PC-9 (cell line): ENCODE measurements at regions not wholly inside any gene's neighbourhood (a gene's known extent, or its start where the extent isn't known, plus 50 kb on each side); places are given as distances from the start of the nearest gene placed in this dataset.

Experiments
- BruUV-seq: library from RNA; stranded (reverse); fragments of 400-500 nt; replicated peaks from 2 replicates; lab custom pipeline; 2021; lab: Mats Ljungman, UMichigan
- CTCF ChIA-PET: fragments of 300-600 bp; sonication (Branson Sonifier 250); formaldehyde crosslinking; loops from one replicate; lab custom pipeline; 2022; ENCODE audit warnings: antibody characterized with exemption; lab: Charles Lee
- POLR2A ChIA-PET: fragments of 300-600 bp; sonication (Branson Sonifier 250); formaldehyde crosslinking; loops from one replicate; lab custom pipeline; 2022; ENCODE audit warnings: antibody characterized with exemption; ENCODE audit not compliant: unreplicated experiment; lab: Charles Lee
- DNase-seq, 2 experiments: peaks; one replicate each; pipeline versions ENCODE4 v3.0.0 to v3.0.0-alpha.2; 2015 to 2022; ENCODE audit warnings: mixed read lengths in 1 of 2
- H2AFZ ChIP-seq: fragments of 200-600 bp; sonication (generic); 2 replicates; pipeline ENCODE4 v1.8.1; 2017; ENCODE audit warnings: antibody characterized with exemption
- H3F3A ChIP-seq: fragments of 200-600 bp; sonication (generic); 2 replicates; pipeline ENCODE4 v1.8.1; 2017; ENCODE audit warnings: antibody characterized with exemption, mild to moderate bottlenecking, low read depth; ENCODE audit not compliant: insufficient read depth
- H3K27ac ChIP-seq: fragments of 200-600 bp; sonication (generic); 2 replicates; pipeline ENCODE4 v1.6.1; 2016; ENCODE audit warnings: mixed run types
- H3K27me3 ChIP-seq: fragments of 200-600 bp; sonication (generic); 2 replicates; pipeline ENCODE4 v1.6.1; 2016; ENCODE audit warnings: low read depth, mixed run types; ENCODE audit not compliant: insufficient read depth
- H3K36me3 ChIP-seq: fragments of 200-600 bp; sonication (generic); 2 replicates; pipeline ENCODE4 v1.6.1; 2016; ENCODE audit warnings: low read depth, mixed run types
- H3K4me1 ChIP-seq: fragments of 200-600 bp; sonication (generic); replicated peaks from 2 replicates; pipeline ENCODE4 v1.6.1; 2016; ENCODE audit warnings: mixed run types; ENCODE audit not compliant: insufficient read depth
- H3K4me2 ChIP-seq: fragments of 200-600 bp; sonication (generic); 2 replicates; pipeline ENCODE4 v1.6.1; 2017; ENCODE audit warnings: mixed run types
- H3K4me3 ChIP-seq: fragments of 200-600 bp; sonication (generic); 2 replicates; pipeline ENCODE4 v1.6.1; 2016; ENCODE audit warnings: mixed run types
- H3K79me2 ChIP-seq: fragments of 200-600 bp; sonication (generic); 2 replicates; pipeline ENCODE4 v1.6.1; 2017; ENCODE audit warnings: low read depth, mixed run types
- H3K9me2 ChIP-seq: fragments of 200-600 bp; sonication (generic); 2 replicates; pipeline ENCODE4 v1.8.1; 2017; ENCODE audit warnings: mild to moderate bottlenecking; ENCODE audit not compliant: insufficient read depth
- H3K9me3 ChIP-seq: fragments of 200-600 bp; sonication (generic); 2 replicates; pipeline ENCODE4 v1.8.1; 2016; ENCODE audit warnings: low read depth; ENCODE audit not compliant: insufficient read depth
- H4K20me1 ChIP-seq: fragments of 200-600 bp; sonication (generic); 2 replicates; pipeline ENCODE4 v1.8.1; 2017; ENCODE audit not compliant: insufficient read depth
- CTCF ChIP-seq: fragments of 200-600 bp; sonication (generic); conservative IDR thresholded peaks from 2 replicates; pipeline ENCODE4 v1.6.1; 2017; ENCODE audit warnings: mixed run types, antibody characterized with exemption, mild to moderate bottlenecking, moderate library complexity
- EZH2 ChIP-seq: fragments of 200-600 bp; sonication (generic); IDR thresholded peaks from 2 replicates; pipeline ENCODE4 v1.8.0; 2017; ENCODE audit warnings: antibody characterized with exemption, low read depth
- intact Hi-C: fragments of 100-400 bp; cut with micrococcal nuclease; formaldehyde crosslinking; loops from one replicate; pipeline ENCODE4 v1.10.0; 2022; ENCODE audit not compliant: unreplicated experiment

- H3K4me3 ChIP-seq: no peak overlapping the region
- no peaks in the 10 kb centered on the region for H3K36me3 ChIP-seq
- H3K27me3 ChIP-seq: peaks cover 65% of the 10 kb centered on the region
- intact Hi-C loops: no loop called here
- H4K20me1 ChIP-seq: no peaks in the 10 kb centered on the region
- H3F3A ChIP-seq: no peaks in the 10 kb centered on the region
- no peak overlapping the region for H2AFZ ChIP-seq
- ChIA-PET POLR2A (interaction anchor here (0.7 kb wide), 1 partner anchor 49 kb away, joined by 3 read pairs; no protein-coding TSS in a partner anchor), CTCF (no interaction called here)
- H3K9me2 ChIP-seq: no peaks in the 10 kb centered on the region
- no peaks in the 10 kb centered on the region for H3K4me1 ChIP-seq
- H3K79me2 ChIP-seq: no peaks in the 10 kb centered on the region
- TF ChIP-seq EZH2 (no peak), CTCF (no peak)
- no peak overlapping the region for H3K4me2 ChIP-seq
- DNase-seq: no peak
- H3K27ac ChIP-seq: no peak overlapping the region
- no TSS peak for BruUV-seq
- H3K9me3 ChIP-seq: no peaks in the 10 kb centered on the region
Observed at GRCh38 chr22:22184277-22184807, 60.2 kb upstream of the VPREB1 start.

- TF ChIP-seq EZH2: no peak
- no peak for TF ChIP-seq CTCF
- Histone ChIP-seq H3K9me2 (no peaks in the 10 kb centered on the region), H3K4me2 (no peak overlapping the region), H3F3A (no peaks in the 10 kb centered on the region), H4K20me1 (no peaks in the 10 kb centered on the region), H3K79me2 (no peaks in the 10 kb centered on the region), H3K27me3 (peaks cover 74% of the 10 kb centered on the region), H2AFZ (no peak overlapping the region), H3K27ac (no peak overlapping the region), H3K9me3 (no peaks in the 10 kb centered on the region), H3K4me1 (no peaks in the 10 kb centered on the region), H3K4me3 (no peak overlapping the region), H3K36me3 (no peaks in the 10 kb centered on the region)
- no peak for DNase-seq
- BruUV-seq: no TSS peak
- intact Hi-C loops: no loop called here
- ChIA-PET CTCF (no interaction called here), POLR2A (interaction anchor here (0.6 kb wide), 1 partner anchor 31 kb away, joined by 4 read pairs; no protein-coding TSS in a partner anchor)
Observed at GRCh38 chr22:22182990-22183264, 61.7 kb upstream of the VPREB1 start.

GRCh38 chr22:22182218-22182989 lies 62.2 kb upstream of the VPREB1 start:
- DNase-seq: no peak
- TF ChIP-seq CTCF (no peak), EZH2 (no peak)
- Histone ChIP-seq H3F3A (no peaks in the 10 kb centered on the region), H3K9me3 (no peaks in the 10 kb centered on the region), H2AFZ (no peak overlapping the region), H3K9me2 (no peaks in the 10 kb centered on the region), H3K36me3 (no peaks in the 10 kb centered on the region), H3K4me3 (no peak overlapping the region), H3K27me3 (peaks cover 74% of the 10 kb centered on the region), H3K27ac (no peak overlapping the region), H3K4me2 (no peak overlapping the region), H3K79me2 (no peaks in the 10 kb centered on the region), H3K4me1 (no peaks in the 10 kb centered on the region), H4K20me1 (no peaks in the 10 kb centered on the region)
- BruUV-seq: no TSS peak
- ChIA-PET CTCF (no interaction called here), POLR2A (interaction anchor here (0.6 kb wide), 1 partner anchor 32 kb away, joined by 4 read pairs; no protein-coding TSS in a partner anchor)
- intact Hi-C loops: no loop called here
